ENCODE measurements at regions not wholly inside any gene's neighbourhood (a gene's known extent, or its start where the extent isn't known, plus 50 kb on each side); places are given as distances from the start of the nearest gene placed in this dataset.

GRCh38 chr12:34339922-34340321, 317.6 kb downstream of the ALG10 start:
- DNase-seq: no peak
- no peak overlapping the region for H3K27ac ChIP-seq
- no peak overlapping the region for H3K4me3 ChIP-seq
- H3K9me3 ChIP-seq: peaks cover 12% of the 10 kb centered on the region
- no peaks in the 10 kb centered on the region for H3K4me1 ChIP-seq
- peaks cover 6% of the 10 kb centered on the region for H3K27me3 ChIP-seq (ENCODE audit: low read depth)
- intact Hi-C loops (cut with DNase I): no loop called here
- no peaks in the 10 kb centered on the region for H3K36me3 ChIP-seq
- no peak for ATAC-seq
- TF ChIP-seq CTCF (IDR thresholded peaks at IDR 0.05): no peak

GRCh38 chr12:34340534-34341361, 318.5 kb downstream of the ALG10 start:
- DNase-seq: no peak
- intact Hi-C loops (cut with DNase I): no loop called here
- no peak overlapping the region for H3K4me3 ChIP-seq
- TF ChIP-seq CTCF (IDR thresholded peaks at IDR 0.05): no peak
- H3K27me3 ChIP-seq (ENCODE audit: low read depth): no peaks in the 10 kb centered on the region
- H3K36me3 ChIP-seq: no peaks in the 10 kb centered on the region
- no peak overlapping the region for H3K27ac ChIP-seq
- no peak for ATAC-seq
- no peaks in the 10 kb centered on the region for H3K4me1 ChIP-seq
- peaks cover 12% of the 10 kb centered on the region for H3K9me3 ChIP-seq

GRCh38 chr12:34341362-34341733, 319.1 kb downstream of the ALG10 start:
- no peak for TF ChIP-seq CTCF (IDR thresholded peaks at IDR 0.05)
- peaks cover 6% of the 10 kb centered on the region for H3K9me3 ChIP-seq
- H3K4me1 ChIP-seq: no peaks in the 10 kb centered on the region
- H3K4me3 ChIP-seq: no peak overlapping the region
- peaks cover 4% of the 10 kb centered on the region for H3K27me3 ChIP-seq (ENCODE audit: low read depth)
- DNase-seq: no peak
- no peak overlapping the region for H3K27ac ChIP-seq
- intact Hi-C loops (cut with DNase I): no loop called here
- no peak for ATAC-seq
- no peaks in the 10 kb centered on the region for H3K36me3 ChIP-seq

GRCh38 chr12:34342048-34342447, 319.8 kb downstream of the ALG10 start:
- Histone ChIP-seq H3K4me3 (no peak overlapping the region), H3K9me3 (peaks cover 4% of the 10 kb centered on the region), H3K27ac (no peak overlapping the region), H3K4me1 (no peaks in the 10 kb centered on the region), H3K27me3 (ENCODE audit: low read depth) (peaks cover 10% of the 10 kb centered on the region), H3K36me3 (no peaks in the 10 kb centered on the region)
- ATAC-seq (no peak), DNase-seq (no peak)
- TF ChIP-seq CTCF (IDR thresholded peaks at IDR 0.05): no peak
- intact Hi-C loops (cut with DNase I): no loop called here

GRCh38 chr12:34343345-34343744, 321.0 kb downstream of the ALG10 start:
- intact Hi-C loops (cut with DNase I): no loop called here
- Histone ChIP-seq H3K9me3 (peaks cover 4% of the 10 kb centered on the region), H3K27ac (no peak overlapping the region), H3K27me3 (ENCODE audit: low read depth) (peaks cover 10% of the 10 kb centered on the region), H3K4me3 (no peak overlapping the region), H3K4me1 (no peaks in the 10 kb centered on the region), H3K36me3 (no peaks in the 10 kb centered on the region)
- ATAC-seq (no peak), DNase-seq (no peak)
- TF ChIP-seq CTCF (IDR thresholded peaks at IDR 0.05): no peak
